Choroid plexus epithelial cell (primary cell): ENCODE measurements at regions not wholly inside any gene's neighbourhood (a gene's known extent, or its start where the extent isn't known, plus 50 kb on each side); places are given as distances from the start of the nearest gene placed in this dataset.

Experiments
- DNase-seq: peaks from one replicate; pipeline ENCODE4 v3.0.0-alpha.2; 2010; ENCODE audit warnings: low read depth
- H3K4me3 ChIP-seq: 2 replicates; pipeline ENCODE4 v1.5.1; 2011; ENCODE audit warnings: low read depth, mild to moderate bottlenecking, control low read depth, low read length, moderate library complexity
- TF ChIP-seq, protein P1 (sequence below): conservative IDR thresholded peaks from 2 replicates; pipeline ENCODE4 v1.5.1; 2011; ENCODE audit warnings: low read depth, mild to moderate bottlenecking, control low read depth, inconsistent platforms, low read length, moderate library complexity

GRCh38 chr2:105691947-105692390, 52.7 kb upstream of the NCK2 start:
- DNase-seq = no peak
- no peak overlapping the region for H3K4me3 ChIP-seq
- TF ChIP-seq, protein P1, sequence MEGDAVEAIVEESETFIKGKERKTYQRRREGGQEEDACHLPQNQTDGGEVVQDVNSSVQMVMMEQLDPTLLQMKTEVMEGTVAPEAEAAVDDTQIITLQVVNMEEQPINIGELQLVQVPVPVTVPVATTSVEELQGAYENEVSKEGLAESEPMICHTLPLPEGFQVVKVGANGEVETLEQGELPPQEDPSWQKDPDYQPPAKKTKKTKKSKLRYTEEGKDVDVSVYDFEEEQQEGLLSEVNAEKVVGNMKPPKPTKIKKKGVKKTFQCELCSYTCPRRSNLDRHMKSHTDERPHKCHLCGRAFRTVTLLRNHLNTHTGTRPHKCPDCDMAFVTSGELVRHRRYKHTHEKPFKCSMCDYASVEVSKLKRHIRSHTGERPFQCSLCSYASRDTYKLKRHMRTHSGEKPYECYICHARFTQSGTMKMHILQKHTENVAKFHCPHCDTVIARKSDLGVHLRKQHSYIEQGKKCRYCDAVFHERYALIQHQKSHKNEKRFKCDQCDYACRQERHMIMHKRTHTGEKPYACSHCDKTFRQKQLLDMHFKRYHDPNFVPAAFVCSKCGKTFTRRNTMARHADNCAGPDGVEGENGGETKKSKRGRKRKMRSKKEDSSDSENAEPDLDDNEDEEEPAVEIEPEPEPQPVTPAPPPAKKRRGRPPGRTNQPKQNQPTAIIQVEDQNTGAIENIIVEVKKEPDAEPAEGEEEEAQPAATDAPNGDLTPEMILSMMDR = no peak

GRCh38 chr2:105690566-105690965, 54.1 kb upstream of the NCK2 start:
- TF ChIP-seq, protein P1 = no peak
- no peak for DNase-seq
- H3K4me3 ChIP-seq = no peak overlapping the region

DNA sequence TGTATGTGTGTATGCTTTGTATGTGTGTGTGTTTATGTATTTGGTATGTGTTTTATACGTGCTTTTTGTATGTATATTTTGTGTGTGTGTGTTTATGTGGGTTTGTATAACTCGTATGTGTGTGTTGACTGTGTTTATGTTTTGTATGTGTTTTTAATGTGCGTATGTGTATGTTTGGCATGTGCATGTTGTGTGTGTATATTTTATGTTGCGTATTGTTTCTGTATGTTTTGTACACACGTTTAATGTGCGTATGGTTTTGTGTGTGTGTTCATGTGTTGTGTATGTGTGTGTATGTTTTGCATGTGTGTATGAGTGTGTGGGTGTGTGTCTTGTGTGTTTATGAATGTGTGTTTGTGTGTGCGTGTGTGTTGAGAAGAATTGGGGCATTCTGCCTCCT, 55.2 kb upstream of the NCK2 start:
- no peak for DNase-seq

GRCh38 chr2:105688946-105689345, 55.8 kb upstream of the NCK2 start:
- no peak overlapping the region for H3K4me3 ChIP-seq
- TF ChIP-seq, protein P1 = no peak
- DNase-seq = no peak

More for the DNA sequence above, 55.2 kb upstream of the NCK2 start:
- TF ChIP-seq, protein P1 = no peak
- no peak overlapping the region for H3K4me3 ChIP-seq

GRCh38 chr2:105686588-105686987, 58.1 kb upstream of the NCK2 start:
- no peak overlapping the region for H3K4me3 ChIP-seq
- TF ChIP-seq, protein P1 = no peak
- DNase-seq = no peak

- TF ChIP-seq, protein P1 = no peak
- no peak for DNase-seq
- no peak overlapping the region for H3K4me3 ChIP-seq
Observed at GRCh38 chr2:105683011-105683492, 61.7 kb upstream of the NCK2 start.

DNA sequence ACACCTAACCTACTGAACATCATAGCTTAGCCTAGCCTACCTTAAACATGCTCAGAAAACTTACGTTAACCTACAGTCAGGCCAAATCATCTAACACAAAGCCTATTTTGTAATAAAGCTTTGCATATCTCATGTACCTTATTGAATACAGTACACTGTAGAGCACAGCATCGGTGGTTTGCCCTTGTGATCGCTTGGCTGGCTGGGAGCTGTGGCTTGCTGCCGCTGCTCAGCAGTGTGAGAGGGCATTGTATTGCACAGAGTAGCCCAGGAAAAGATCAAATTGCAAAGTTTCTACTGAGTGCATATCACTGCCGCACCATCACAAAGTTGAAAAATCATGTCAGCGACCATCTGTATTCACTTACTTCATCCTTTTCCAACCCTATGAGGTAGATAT, 62.3 kb upstream of the NCK2 start:
- no peak overlapping the region for H3K4me3 ChIP-seq
- peak; percentile 5 for DNase-seq
- TF ChIP-seq, protein P1 = no peak
